ENCODE measurements at regions not wholly inside any gene's neighbourhood (a gene's known extent, or its start where the extent isn't known, plus 50 kb on each side); places are given as distances from the start of the nearest gene placed in this dataset.

DNA sequence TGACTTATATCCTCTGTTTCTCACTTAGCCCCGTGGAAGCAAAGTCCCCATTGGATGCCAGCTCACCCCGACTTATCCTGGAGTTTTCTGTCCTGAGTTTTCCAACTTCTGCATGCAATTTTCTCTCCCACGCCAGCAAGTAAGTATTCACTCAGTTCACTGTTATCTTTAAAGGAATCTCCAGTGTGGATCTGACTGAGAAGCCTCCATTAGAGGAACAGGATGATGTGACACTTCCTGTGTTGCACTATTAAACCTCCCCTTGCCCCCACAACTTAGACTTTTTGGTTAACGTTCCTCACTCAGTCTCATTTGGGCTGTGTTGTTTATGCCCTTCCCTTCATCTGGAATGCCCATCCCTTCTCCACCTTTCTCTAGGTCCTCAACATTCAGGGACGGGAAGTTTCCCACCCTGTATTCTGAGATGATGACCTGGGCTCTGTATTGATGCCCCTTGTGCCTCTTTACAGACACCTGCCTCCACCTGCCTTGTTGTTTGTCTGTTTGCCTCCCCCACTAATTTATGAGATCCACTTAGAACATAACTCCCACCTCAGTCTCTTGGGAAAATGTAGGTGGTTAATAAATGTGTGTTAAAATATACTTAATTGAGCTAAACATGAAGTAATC is 536.1 kb upstream of the RAB6C start:
- no peak overlapping the region for H3K4me3 ChIP-seq
- DNase-seq, result no peak

GRCh38 chr2:129443865-129444739 is 535.4 kb upstream of the RAB6C start:
- no peak overlapping the region for H3K27ac ChIP-seq
- no peaks in the 10 kb centered on the region for H3K9me3 ChIP-seq
- no peak overlapping the region for H3K4me3 ChIP-seq
- WGBS, 2 donors, result 63 to 74% methylated on average over 10 of the region's 10 CpGs
- H3K27me3 ChIP-seq, result no peaks in the 10 kb centered on the region
- no peak for TF ChIP-seq POLR2A (IDR thresholded peaks at IDR 0.05)
- intact Hi-C loops (cut with DNase I; ENCODE audit: low total_unique reads), result no loop called here
- H3K4me1 ChIP-seq, result no peaks in the 10 kb centered on the region
- DNase-seq, result no peak
- H3K36me3 ChIP-seq (ENCODE audit: low read depth, missing control alignments), result no peaks in the 10 kb centered on the region

More for the DNA sequence above, 536.1 kb upstream of the RAB6C start:
- 80 to 86% methylated on average over 5 of the region's 5 CpGs for WGBS, 2 donors
- no peaks in the 10 kb centered on the region for H3K27me3 ChIP-seq
- H3K36me3 ChIP-seq (ENCODE audit: low read depth, missing control alignments), result no peaks in the 10 kb centered on the region
- no peak for TF ChIP-seq CTCF (IDR thresholded peaks at IDR 0.05)
- TF ChIP-seq POLR2A (IDR thresholded peaks at IDR 0.05), result no peak
- no peaks in the 10 kb centered on the region for H3K4me1 ChIP-seq
- intact Hi-C loops (cut with DNase I; ENCODE audit: low total_unique reads), result no loop called here
- H3K9me3 ChIP-seq, result no peaks in the 10 kb centered on the region
- H3K27ac ChIP-seq, result no peak overlapping the region

GRCh38 chr2:129444751-129445150 is 534.7 kb upstream of the RAB6C start:
- intact Hi-C loops (cut with DNase I; ENCODE audit: low total_unique reads), result no loop called here
- Histone ChIP-seq H3K27me3 (no peaks in the 10 kb centered on the region), H3K4me1 (no peaks in the 10 kb centered on the region), H3K9me3 (no peaks in the 10 kb centered on the region), H3K36me3 (ENCODE audit: low read depth, missing control alignments) (no peaks in the 10 kb centered on the region), H3K4me3 (no peak overlapping the region), H3K27ac (no peak overlapping the region)
- no peak for DNase-seq
- no peak for TF ChIP-seq POLR2A (IDR thresholded peaks at IDR 0.05)
- no peak for TF ChIP-seq CTCF (IDR thresholded peaks at IDR 0.05)
- WGBS, 2 donors, result 91 to 97% methylated on average over 6 of the region's 6 CpGs

DNA sequence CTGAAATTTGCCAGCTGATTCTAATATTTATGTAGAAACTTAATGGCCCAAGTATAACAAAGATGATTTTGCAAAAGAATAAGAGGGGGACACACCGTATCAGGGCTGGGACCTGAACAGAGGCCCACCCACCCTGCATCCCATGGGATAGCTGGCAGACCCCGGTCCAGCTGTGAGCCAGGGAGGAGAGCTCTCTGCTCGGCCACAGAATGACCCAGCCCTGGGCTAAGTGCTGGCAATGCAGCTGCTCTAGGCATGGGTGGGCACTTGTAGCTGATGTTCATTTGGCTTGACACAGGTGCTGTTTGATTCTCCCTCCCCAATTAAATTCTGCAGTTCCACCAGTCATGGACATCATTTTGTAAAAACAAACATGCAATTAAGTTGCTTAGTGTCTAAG is 522.8 kb upstream of the RAB6C start:
- 59 to 66% methylated on average over 3 of the region's 3 CpGs for WGBS, 2 donors
- TF ChIP-seq CTCF (IDR thresholded peaks at IDR 0.05) (no peak), POLR2A (IDR thresholded peaks at IDR 0.05) (no peak)
- no peak overlapping the region for H3K27ac ChIP-seq
- intact Hi-C loops (cut with DNase I; ENCODE audit: low total_unique reads), result no loop called here
- no peak overlapping the region for H3K4me3 ChIP-seq
- no peaks in the 10 kb centered on the region for H3K4me1 ChIP-seq
- H3K27me3 ChIP-seq, result no peaks in the 10 kb centered on the region
- H3K9me3 ChIP-seq, result no peaks in the 10 kb centered on the region
- DNase-seq, result no peak
- H3K36me3 ChIP-seq (ENCODE audit: low read depth, missing control alignments), result no peaks in the 10 kb centered on the region

GRCh38 chr2:129457277-129457818 is 522.1 kb upstream of the RAB6C start:
- Histone ChIP-seq H3K27me3 (no peaks in the 10 kb centered on the region), H3K9me3 (no peaks in the 10 kb centered on the region), H3K4me1 (no peaks in the 10 kb centered on the region), H3K36me3 (ENCODE audit: low read depth, missing control alignments) (no peaks in the 10 kb centered on the region), H3K4me3 (no peak overlapping the region), H3K27ac (no peak overlapping the region)
- TF ChIP-seq POLR2A (IDR thresholded peaks at IDR 0.05) (no peak), CTCF (IDR thresholded peaks at IDR 0.05) (no peak)
- intact Hi-C loops (cut with DNase I; ENCODE audit: low total_unique reads), result no loop called here
- DNase-seq, result no peak
- 82 to 88% methylated on average over 5 of the region's 5 CpGs for WGBS, 2 donors

All from testis (tissue), 2 donors.